ENCODE measurements at regions not wholly inside any gene's neighbourhood (a gene's known extent, or its start where the extent isn't known, plus 50 kb on each side); places are given as distances from the start of the nearest gene placed in this dataset.
"Not testable (repeated sequence)": the region's sequence is repeated elsewhere in the genome, so short reads cannot be mapped to it uniquely, and the experiment has no call there.

DNA sequence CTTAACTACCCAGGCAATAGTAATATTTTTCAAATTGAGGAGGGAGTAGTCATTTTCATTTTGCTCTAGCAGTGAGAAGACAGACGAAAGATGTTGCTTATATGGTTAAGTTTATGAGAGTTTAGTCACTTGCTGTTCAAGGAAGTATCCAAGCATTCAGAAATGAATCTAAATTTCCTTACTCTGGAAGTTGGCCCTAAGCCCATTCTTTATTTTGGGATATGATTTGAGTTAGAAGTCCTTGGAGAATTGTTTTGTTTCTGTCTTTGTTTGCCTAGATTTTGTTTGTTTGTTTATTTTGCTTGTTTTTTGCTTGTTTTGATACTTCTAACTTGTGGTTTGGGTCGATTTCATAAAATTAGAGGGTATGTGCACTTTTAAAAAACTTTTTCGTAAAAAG, 146.4 kb upstream of the FGF10 start:
- Histone ChIP-seq H3K36me3 (no peaks in the 10 kb centered on the region), H3K27ac (no peak overlapping the region), H3K9me3 (no peaks in the 10 kb centered on the region), H3K4me3 (no peak overlapping the region), H3K27me3 (no peaks in the 10 kb centered on the region), H3K4me1 (no peaks in the 10 kb centered on the region)
- TF ChIP-seq, protein P1, sequence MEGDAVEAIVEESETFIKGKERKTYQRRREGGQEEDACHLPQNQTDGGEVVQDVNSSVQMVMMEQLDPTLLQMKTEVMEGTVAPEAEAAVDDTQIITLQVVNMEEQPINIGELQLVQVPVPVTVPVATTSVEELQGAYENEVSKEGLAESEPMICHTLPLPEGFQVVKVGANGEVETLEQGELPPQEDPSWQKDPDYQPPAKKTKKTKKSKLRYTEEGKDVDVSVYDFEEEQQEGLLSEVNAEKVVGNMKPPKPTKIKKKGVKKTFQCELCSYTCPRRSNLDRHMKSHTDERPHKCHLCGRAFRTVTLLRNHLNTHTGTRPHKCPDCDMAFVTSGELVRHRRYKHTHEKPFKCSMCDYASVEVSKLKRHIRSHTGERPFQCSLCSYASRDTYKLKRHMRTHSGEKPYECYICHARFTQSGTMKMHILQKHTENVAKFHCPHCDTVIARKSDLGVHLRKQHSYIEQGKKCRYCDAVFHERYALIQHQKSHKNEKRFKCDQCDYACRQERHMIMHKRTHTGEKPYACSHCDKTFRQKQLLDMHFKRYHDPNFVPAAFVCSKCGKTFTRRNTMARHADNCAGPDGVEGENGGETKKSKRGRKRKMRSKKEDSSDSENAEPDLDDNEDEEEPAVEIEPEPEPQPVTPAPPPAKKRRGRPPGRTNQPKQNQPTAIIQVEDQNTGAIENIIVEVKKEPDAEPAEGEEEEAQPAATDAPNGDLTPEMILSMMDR (IDR thresholded peaks at IDR 0.05), result no peak
- no peak for TF ChIP-seq POLR2A (IDR thresholded peaks at IDR 0.05)
- no peak for DNase-seq

DNA sequence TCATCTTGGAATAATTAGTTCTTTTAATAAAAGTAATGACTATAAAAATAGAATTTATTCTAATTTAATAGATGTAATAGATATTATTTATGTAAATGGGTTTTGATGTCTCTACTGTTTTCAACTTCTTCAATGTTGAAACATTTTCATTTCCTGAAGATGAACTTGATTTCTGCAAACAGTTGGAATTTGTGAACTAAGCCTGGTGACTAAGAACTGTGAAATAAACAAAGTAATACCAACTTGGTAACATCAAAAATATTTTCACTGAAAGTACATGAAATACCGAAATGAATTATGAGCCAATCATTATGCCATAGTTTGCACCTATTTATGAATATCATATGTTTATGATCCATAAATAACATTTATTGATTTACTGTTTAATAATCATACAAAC, 143.8 kb upstream of the FGF10 start:
- no peak for DNase-seq
- Histone ChIP-seq H3K27me3 (no peaks in the 10 kb centered on the region), H3K36me3 (no peaks in the 10 kb centered on the region), H3K9me3 (no peaks in the 10 kb centered on the region), H3K27ac (no peak overlapping the region), H3K4me1 (no peaks in the 10 kb centered on the region), H3K4me3 (no peak overlapping the region)
- TF ChIP-seq, protein P1 (IDR thresholded peaks at IDR 0.05), result no peak
- TF ChIP-seq POLR2A (IDR thresholded peaks at IDR 0.05), result no peak

DNA sequence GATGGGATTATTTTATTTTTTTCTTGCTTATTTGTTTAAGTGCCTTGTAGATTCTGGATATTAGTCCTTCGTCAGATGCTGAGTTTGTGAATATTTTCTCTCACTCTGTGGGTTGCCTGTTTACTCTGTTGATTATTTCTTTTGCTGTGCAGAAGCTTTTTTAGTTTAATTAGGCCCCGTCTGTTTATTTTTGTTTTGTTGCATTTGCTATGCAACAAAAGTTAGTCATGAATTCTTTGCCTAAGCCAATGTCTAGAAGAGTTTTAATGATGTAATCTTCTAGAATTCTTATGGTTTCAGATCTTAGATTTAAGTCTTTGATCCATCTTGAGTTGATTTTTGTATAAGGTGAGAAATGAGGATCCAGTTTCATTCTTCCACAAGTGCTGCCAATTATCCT, 142.5 kb upstream of the FGF10 start:
- H3K9me3 ChIP-seq, DNase-seq, H3K36me3 ChIP-seq, H3K4me3 ChIP-seq, H3K4me1 ChIP-seq, H3K27ac ChIP-seq, H3K27me3 ChIP-seq: not testable (repeated sequence)

DNA sequence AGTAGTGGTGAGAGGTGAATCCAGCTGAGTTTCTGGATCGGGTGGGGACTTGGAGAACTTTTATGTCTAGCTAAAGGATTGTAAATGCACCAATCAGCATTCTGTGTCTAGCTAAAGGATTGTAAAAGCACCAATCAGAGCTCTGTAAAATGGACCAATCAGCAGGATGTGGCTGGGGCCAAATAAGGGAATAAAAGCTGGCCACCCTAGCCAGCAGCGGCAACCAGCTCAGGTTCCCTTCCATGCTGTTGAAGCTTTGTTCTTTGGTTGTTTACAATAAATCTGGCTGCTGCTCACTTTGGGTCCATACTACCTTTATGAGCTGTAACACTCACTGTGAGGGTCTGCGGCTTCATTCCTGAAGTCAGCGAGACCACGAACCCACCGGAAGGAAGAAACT, 141.6 kb upstream of the FGF10 start:
- H3K4me1 ChIP-seq, H3K4me3 ChIP-seq, DNase-seq, H3K27ac ChIP-seq, H3K36me3 ChIP-seq, H3K27me3 ChIP-seq, H3K9me3 ChIP-seq: not testable (repeated sequence)

DNA sequence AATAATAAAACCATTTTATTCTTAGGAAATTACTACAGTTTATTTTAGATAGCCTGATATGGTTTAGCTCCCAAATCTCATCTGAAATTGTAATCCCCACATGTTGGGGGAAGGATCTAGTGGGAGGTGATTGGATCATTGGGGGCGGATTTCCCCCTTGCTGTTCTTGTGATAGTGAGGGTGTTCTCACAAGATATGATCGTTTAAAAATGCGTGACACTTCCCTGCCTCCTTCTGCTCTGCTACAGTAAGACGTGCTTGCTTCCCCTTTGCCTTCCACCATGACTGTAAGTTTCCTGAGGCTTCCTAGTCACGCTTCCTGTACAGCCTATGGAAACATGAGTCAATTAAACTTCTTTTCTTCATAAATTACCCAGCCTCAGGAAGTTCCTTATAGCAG, 122.4 kb upstream of the FGF10 start:
- TF ChIP-seq POLR2A (IDR thresholded peaks at IDR 0.05), result no peak
- TF ChIP-seq, protein P1 (IDR thresholded peaks at IDR 0.05), result no peak
- H3K27ac ChIP-seq, result no peak overlapping the region
- H3K27me3 ChIP-seq, result no peaks in the 10 kb centered on the region
- no peak for DNase-seq
- H3K4me3 ChIP-seq, result no peak overlapping the region
- no peaks in the 10 kb centered on the region for H3K4me1 ChIP-seq
- H3K9me3 ChIP-seq, result no peaks in the 10 kb centered on the region
- no peaks in the 10 kb centered on the region for H3K36me3 ChIP-seq

DNA sequence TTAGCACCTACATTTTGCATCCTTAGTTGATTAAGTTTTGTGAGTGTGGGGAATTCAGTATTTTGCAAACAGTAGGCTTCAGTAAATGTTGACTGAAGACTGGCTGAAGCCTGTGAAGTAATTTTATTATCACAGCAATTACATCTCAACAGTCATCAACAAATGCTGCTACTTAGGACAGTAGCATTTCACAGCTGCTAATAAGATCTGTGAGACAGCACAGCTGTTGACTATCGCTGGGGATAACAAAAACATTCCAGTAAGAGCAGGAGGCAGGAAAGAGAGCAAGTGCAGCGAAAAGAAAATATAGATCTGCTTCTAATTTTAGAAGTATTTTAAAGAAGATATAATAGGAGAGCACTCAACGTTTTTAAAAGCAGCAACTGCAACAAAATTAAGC, 117.3 kb upstream of the FGF10 start:
- Histone ChIP-seq H3K27me3 (no peaks in the 10 kb centered on the region), H3K9me3 (no peaks in the 10 kb centered on the region), H3K36me3 (no peaks in the 10 kb centered on the region), H3K4me1 (no peaks in the 10 kb centered on the region), H3K27ac (no peak overlapping the region), H3K4me3 (no peak overlapping the region)
- DNase-seq, result no peak
- no peak for TF ChIP-seq POLR2A (IDR thresholded peaks at IDR 0.05)
- TF ChIP-seq, protein P1 (IDR thresholded peaks at IDR 0.05), result no peak

DNA sequence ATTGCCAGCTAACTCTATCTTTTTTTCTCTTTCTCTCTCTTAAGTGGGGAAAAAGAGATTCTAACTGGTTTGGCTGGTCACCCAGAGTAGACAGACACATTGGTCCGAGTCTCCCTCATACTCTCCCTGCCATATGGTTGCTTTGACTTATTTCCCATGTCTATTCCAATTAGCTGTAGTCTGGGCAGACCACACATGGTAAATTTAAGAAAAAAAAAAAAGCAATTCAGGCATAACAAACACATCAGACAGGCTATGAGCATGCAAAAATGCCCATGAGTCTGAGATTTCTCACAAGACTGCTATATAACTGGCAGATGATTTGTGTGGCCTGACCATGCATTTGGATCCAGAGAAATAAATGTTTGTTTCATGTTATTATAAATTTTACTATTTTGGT, 110.2 kb upstream of the FGF10 start:
- DNase-seq, result no peak
- no peaks in the 10 kb centered on the region for H3K36me3 ChIP-seq
- no peak overlapping the region for H3K27ac ChIP-seq
- TF ChIP-seq, protein P1 (IDR thresholded peaks at IDR 0.05), result no peak
- TF ChIP-seq POLR2A (IDR thresholded peaks at IDR 0.05), result no peak
- H3K9me3 ChIP-seq, result no peaks in the 10 kb centered on the region
- H3K27me3 ChIP-seq, result no peaks in the 10 kb centered on the region
- no peak overlapping the region for H3K4me3 ChIP-seq
- H3K4me1 ChIP-seq, result no peaks in the 10 kb centered on the region

Measured in Peyer's patch (tissue), 4 donors.